Kidney epithelial cell (primary cell): ENCODE measurements at regions not wholly inside any gene's neighbourhood (a gene's known extent, or its start where the extent isn't known, plus 50 kb on each side); places are given as distances from the start of the nearest gene placed in this dataset.

Experiments used
- DNase-seq: peaks from one replicate; pipeline ENCODE4 v3.0.0-alpha.2; 2010; ENCODE audit warnings: low read depth
- H3K27me3 ChIP-seq: 2 replicates; pipeline ENCODE4 v1.6.0; 2011; ENCODE audit warnings: low read length; ENCODE audit not compliant: control insufficient read depth, insufficient read depth
- H3K36me3 ChIP-seq: 2 replicates; pipeline ENCODE4 v1.5.1; 2011; ENCODE audit warnings: low read length; ENCODE audit not compliant: control insufficient read depth, insufficient read depth
- H3K4me3 ChIP-seq: 2 replicates; pipeline ENCODE4 v1.5.1; 2011; ENCODE audit warnings: low read depth, mild to moderate bottlenecking, control low read depth, low read length
- CTCF ChIP-seq: IDR thresholded peaks from 2 replicates; pipeline ENCODE4 v1.5.1; 2011; ENCODE audit warnings: mild to moderate bottlenecking, moderate library complexity, low read length, control low read depth, inconsistent platforms; ENCODE audit not compliant: insufficient read depth, poor library complexity, severe bottlenecking

DNA sequence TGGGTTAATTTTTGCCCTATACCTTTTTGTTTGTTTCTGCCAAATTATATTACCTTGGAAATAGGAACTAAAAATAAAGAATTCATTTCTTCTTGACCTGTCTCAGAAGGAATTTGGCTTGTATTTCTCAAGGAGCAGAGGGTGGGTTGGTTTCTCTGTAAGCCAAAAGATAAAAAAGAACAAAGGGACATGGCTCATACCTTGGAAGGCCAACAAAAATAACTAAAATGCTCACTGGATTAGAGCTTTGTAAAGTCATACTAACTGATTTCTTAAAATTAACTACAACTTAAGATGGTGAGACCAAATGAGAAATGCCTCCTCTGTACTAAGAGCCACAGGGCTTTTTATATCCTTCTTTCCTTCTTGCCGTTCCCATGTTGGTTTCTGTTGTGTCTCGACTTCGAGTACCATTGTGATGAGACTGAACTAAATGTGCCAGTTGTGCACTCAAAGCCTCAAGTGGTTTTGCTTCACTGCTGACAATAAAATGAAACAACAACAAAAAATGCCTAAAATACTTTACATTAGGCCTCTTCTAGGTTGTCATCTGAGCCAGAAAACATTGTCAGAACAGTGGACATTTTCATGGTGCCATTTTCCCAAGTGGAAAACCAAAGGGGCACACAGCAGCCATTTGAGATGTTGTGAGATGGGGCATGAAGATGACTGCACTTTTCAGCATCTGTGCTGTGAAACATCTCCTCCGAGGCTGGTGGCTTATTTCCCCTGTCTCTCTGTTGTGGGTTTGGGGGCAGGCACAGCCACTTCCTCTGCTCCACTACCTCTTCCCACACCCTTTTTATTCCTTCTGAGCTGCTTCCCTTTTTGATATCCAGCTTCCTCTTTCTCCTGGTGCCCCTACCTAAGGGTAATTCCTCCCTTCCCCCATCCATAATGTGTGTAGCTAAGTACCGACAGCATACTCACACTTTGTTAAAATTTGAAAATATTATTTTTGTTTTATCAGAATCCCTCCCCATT is 51.8 kb upstream of the AGR3 start:
- Histone ChIP-seq H3K4me3 (no peak overlapping the region), H3K27me3 (no peaks in the 10 kb centered on the region), H3K36me3 (no peaks in the 10 kb centered on the region)
- no peak for TF ChIP-seq CTCF
- no peak for DNase-seq

- H3K4me3 ChIP-seq: no peak overlapping the region
- DNase-seq: no peak
- TF ChIP-seq CTCF: no peak
- no peaks in the 10 kb centered on the region for H3K36me3 ChIP-seq
- no peaks in the 10 kb centered on the region for H3K27me3 ChIP-seq
Observed at GRCh38 chr7:16934722-16935340, 53.0 kb upstream of the AGR3 start.

DNA sequence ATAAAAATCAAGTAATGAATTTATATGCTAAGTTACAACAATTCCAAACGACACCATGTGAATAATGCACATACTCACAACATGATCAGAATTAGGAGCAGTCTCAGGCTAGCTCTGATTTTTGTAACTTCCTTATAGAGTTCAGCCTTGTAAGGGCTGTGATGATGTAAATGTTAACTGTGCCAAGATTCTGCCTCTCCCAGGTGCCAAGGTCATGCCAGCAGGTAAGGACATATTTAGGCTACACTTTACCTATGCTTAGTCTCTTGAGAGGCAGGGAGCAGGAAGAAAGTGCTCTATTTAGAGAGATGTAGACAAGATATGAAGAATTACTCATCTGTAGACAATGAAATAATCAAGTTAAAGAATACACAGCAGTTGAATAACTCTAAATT is 53.6 kb upstream of the AGR3 start:
- Histone ChIP-seq H3K36me3 (no peaks in the 10 kb centered on the region), H3K4me3 (no peak overlapping the region), H3K27me3 (no peaks in the 10 kb centered on the region)
- no peak for DNase-seq
- no peak for TF ChIP-seq CTCF

- no peak for DNase-seq
- no peaks in the 10 kb centered on the region for H3K36me3 ChIP-seq
- H3K4me3 ChIP-seq: no peak overlapping the region
- H3K27me3 ChIP-seq: no peaks in the 10 kb centered on the region
- no peak for TF ChIP-seq CTCF
Observed at GRCh38 chr7:16936626-16937422, 55.0 kb upstream of the AGR3 start.

GRCh38 chr7:16939161-16939560 is 57.4 kb upstream of the AGR3 start:
- no peak for DNase-seq

More at GRCh38 chr7:16939161-16939560, 57.4 kb upstream of the AGR3 start:
- Histone ChIP-seq H3K36me3 (no peaks in the 10 kb centered on the region), H3K4me3 (no peak overlapping the region), H3K27me3 (no peaks in the 10 kb centered on the region)
- TF ChIP-seq CTCF: no peak
